ENCODE measurements at regions not wholly inside any gene's neighbourhood (a gene's known extent, or its start where the extent isn't known, plus 50 kb on each side); places are given as distances from the start of the nearest gene placed in this dataset.
A peak's percentile ranks its signal among the peaks of the same experiment; 100 is the strongest.

- DNase-seq (peak in 2 of 10 donors; percentile 1 to 5), ATAC-seq (no peak)
- H3K9me3 Mint-ChIP-seq: no peaks in the 10 kb centered on the region
- no peak overlapping the region for H3K4me3 Mint-ChIP-seq
- POLR2A ChIA-PET: no interaction called here
- peak overlapping the region in 1 of 10 donors; percentile 0 for H3K27ac Mint-ChIP-seq
- peaks cover 0 to 7% (median 4%) of the 10 kb centered on the region in 4 donors for H3K4me1 Mint-ChIP-seq
- H3K27me3 Mint-ChIP-seq: peaks cover 15 to 38% (median 16%) of the 10 kb centered on the region in 5 donors
- H3K36me3 Mint-ChIP-seq: no peaks in the 10 kb centered on the region
Observed at GRCh38 chr2:3001615-3002560, 375.7 kb downstream of the EIPR1 start.

- POLR2A ChIA-PET: no interaction called here
- no peak overlapping the region for H3K27ac Mint-ChIP-seq
- no peaks in the 10 kb centered on the region for H3K36me3 Mint-ChIP-seq
- peaks cover 7 to 29% (median 14%) of the 10 kb centered on the region in 5 donors for H3K27me3 Mint-ChIP-seq
- no peak for DNase-seq
- H3K4me1 Mint-ChIP-seq: peaks cover 0 to 7% (median 5%) of the 10 kb centered on the region in 4 donors
- ATAC-seq: no peak
- H3K4me3 Mint-ChIP-seq: no peak overlapping the region
- H3K9me3 Mint-ChIP-seq: no peaks in the 10 kb centered on the region
Observed at GRCh38 chr2:3000968-3001367, 376.6 kb downstream of the EIPR1 start.

- no peak overlapping the region for H3K27ac Mint-ChIP-seq
- no peaks in the 10 kb centered on the region for H3K9me3 Mint-ChIP-seq
- peaks cover 2 to 26% (median 10%) of the 10 kb centered on the region in 5 donors for H3K27me3 Mint-ChIP-seq
- H3K4me1 Mint-ChIP-seq: peaks cover 0 to 7% (median 5%) of the 10 kb centered on the region in 4 donors
- DNase-seq (no peak), ATAC-seq (no peak)
- no peak overlapping the region for H3K4me3 Mint-ChIP-seq
- POLR2A ChIA-PET: no interaction called here
- H3K36me3 Mint-ChIP-seq: no peaks in the 10 kb centered on the region
Observed at GRCh38 chr2:3000125-3000524, 377.5 kb downstream of the EIPR1 start.

- Mint-ChIP-seq H3K4me1 (peaks cover 0 to 7% (median 5%) of the 10 kb centered on the region in 4 donors), H3K36me3 (no peaks in the 10 kb centered on the region), H3K27ac (no peak overlapping the region), H3K27me3 (peaks cover 2 to 27% (median 7%) of the 10 kb centered on the region in 5 donors), H3K9me3 (no peaks in the 10 kb centered on the region), H3K4me3 (no peak overlapping the region)
- DNase-seq (no peak), ATAC-seq (no peak)
- POLR2A ChIA-PET: no interaction called here
Observed at GRCh38 chr2:2998971-2999370, 378.6 kb downstream of the EIPR1 start.

GRCh38 chr2:2993172-2993692, 384.4 kb downstream of the EIPR1 start:
- Mint-ChIP-seq H3K27ac (no peak overlapping the region), H3K4me1 (peaks cover 0 to 2% (median 0%) of the 10 kb centered on the region in 4 donors), H3K9me3 (peaks cover 3 to 19% (median 14%) of the 10 kb centered on the region in 9 donors), H3K27me3 (peaks cover 14 to 46% (median 22%) of the 10 kb centered on the region in 5 donors), H3K4me3 (no peak overlapping the region), H3K36me3 (no peaks in the 10 kb centered on the region)
- DNase-seq (no peak), ATAC-seq (no peak)
- POLR2A ChIA-PET: no interaction called here

GRCh38 chr2:2992634-2993033, 385.0 kb downstream of the EIPR1 start:
- H3K4me3 Mint-ChIP-seq: no peak overlapping the region
- peaks cover 15 to 46% (median 22%) of the 10 kb centered on the region in 5 donors for H3K27me3 Mint-ChIP-seq
- POLR2A ChIA-PET: no interaction called here
- H3K36me3 Mint-ChIP-seq: no peaks in the 10 kb centered on the region
- peaks cover 0 to 2% (median 0%) of the 10 kb centered on the region in 4 donors for H3K4me1 Mint-ChIP-seq
- no peak overlapping the region for H3K27ac Mint-ChIP-seq
- DNase-seq (no peak), ATAC-seq (no peak)
- peaks cover 3 to 22% (median 15%) of the 10 kb centered on the region in 9 donors for H3K9me3 Mint-ChIP-seq

GRCh38 chr2:2985020-2985419, 392.6 kb downstream of the EIPR1 start:
- Mint-ChIP-seq H3K27me3 (peaks cover 6 to 16% (median 14%) of the 10 kb centered on the region in 5 donors), H3K27ac (no peak overlapping the region), H3K4me3 (no peak overlapping the region), H3K36me3 (no peaks in the 10 kb centered on the region), H3K9me3 (peaks cover 13 to 25% (median 19%) of the 10 kb centered on the region in 9 donors), H3K4me1 (no peaks in the 10 kb centered on the region)
- ATAC-seq (no peak), DNase-seq (no peak)
- POLR2A ChIA-PET: no interaction called here

- peaks cover 3 to 14% (median 4%) of the 10 kb centered on the region in 5 donors for H3K27me3 Mint-ChIP-seq
- ATAC-seq (no peak), DNase-seq (no peak)
- H3K27ac Mint-ChIP-seq: no peak overlapping the region
- peaks cover 0 to 12% (median 4%) of the 10 kb centered on the region in 9 donors for H3K9me3 Mint-ChIP-seq
- POLR2A ChIA-PET: no interaction called here
- no peak overlapping the region for H3K4me3 Mint-ChIP-seq
- H3K36me3 Mint-ChIP-seq: peaks cover 0 to 3% (median 3%) of the 10 kb centered on the region in 3 donors
- no peaks in the 10 kb centered on the region for H3K4me1 Mint-ChIP-seq
Observed at GRCh38 chr2:2981000-2981399, 396.6 kb downstream of the EIPR1 start.

- ATAC-seq: no peak
- POLR2A ChIA-PET: no interaction called here
Observed at GRCh38 chr2:2974982-2975381, 402.6 kb downstream of the EIPR1 start.

GRCh38 chr2:2960441-2961133, 417.0 kb downstream of the EIPR1 start:
- POLR2A ChIA-PET: no interaction called here
- ATAC-seq: no peak
- H3K27ac Mint-ChIP-seq: no peak overlapping the region

More at GRCh38 chr2:2974982-2975381, 402.6 kb downstream of the EIPR1 start:
- DNase-seq: no peak
- Mint-ChIP-seq H3K27me3 (peaks cover 10 to 24% (median 19%) of the 10 kb centered on the region in 5 donors), H3K36me3 (peaks cover 2 to 17% (median 3%) of the 10 kb centered on the region in 3 donors), H3K27ac (no peak overlapping the region), H3K9me3 (peaks cover 0 to 10% (median 3%) of the 10 kb centered on the region in 9 donors), H3K4me1 (no peaks in the 10 kb centered on the region), H3K4me3 (no peak overlapping the region)

GRCh38 chr2:2950403-2950952, 427.1 kb downstream of the EIPR1 start:
- H3K27ac Mint-ChIP-seq: peak overlapping the region in 1 of 10 donors; percentile 29
- ATAC-seq: no peak
- no peak overlapping the region for H3K4me3 Mint-ChIP-seq

More at GRCh38 chr2:2960441-2961133, 417.0 kb downstream of the EIPR1 start:
- Mint-ChIP-seq H3K27me3 (peaks cover 0 to 3% (median 0%) of the 10 kb centered on the region in 5 donors), H3K4me1 (no peaks in the 10 kb centered on the region), H3K4me3 (no peak overlapping the region), H3K9me3 (peaks cover 0 to 19% (median 3%) of the 10 kb centered on the region in 9 donors), H3K36me3 (no peaks in the 10 kb centered on the region)
- no peak for DNase-seq

GRCh38 chr2:2947406-2947805, 430.2 kb downstream of the EIPR1 start:
- Mint-ChIP-seq H3K27ac (no peak overlapping the region), H3K36me3 (peaks cover 0 to 13% (median 0%) of the 10 kb centered on the region in 3 donors), H3K27me3 (peaks cover 4 to 11% (median 5%) of the 10 kb centered on the region in 5 donors), H3K4me3 (no peak overlapping the region), H3K9me3 (peaks cover 4 to 23% (median 14%) of the 10 kb centered on the region in 9 donors), H3K4me1 (no peaks in the 10 kb centered on the region)
- POLR2A ChIA-PET: no interaction called here
- ATAC-seq (no peak), DNase-seq (no peak)

More at GRCh38 chr2:2950403-2950952, 427.1 kb downstream of the EIPR1 start:
- POLR2A ChIA-PET: no interaction called here
- Mint-ChIP-seq H3K27me3 (peaks cover 2 to 18% (median 12%) of the 10 kb centered on the region in 5 donors), H3K4me1 (no peaks in the 10 kb centered on the region), H3K9me3 (peaks cover 0 to 24% (median 9%) of the 10 kb centered on the region in 9 donors), H3K36me3 (peaks cover 0 to 14% (median 0%) of the 10 kb centered on the region in 3 donors)
- no peak for DNase-seq

Data from naive thymus-derived CD8-positive, alpha-beta T cell (primary cell).